ENCODE measurements at regions not wholly inside any gene's neighbourhood (a gene's known extent, or its start where the extent isn't known, plus 50 kb on each side); places are given as distances from the start of the nearest gene placed in this dataset.

GRCh38 chr12:92229381-92229780, 83.7 kb upstream of the BTG1 start:
- TF ChIP-seq CTCF (conservative IDR thresholded peaks at IDR 0.05) (no peak), ZFX (IDR thresholded peaks at IDR 0.05) (no peak)
- no peak overlapping the region for H3K27ac ChIP-seq

- H3K27ac ChIP-seq: no peak overlapping the region
- TF ChIP-seq ZFX (IDR thresholded peaks at IDR 0.05): no peak
- no peak for TF ChIP-seq CTCF (conservative IDR thresholded peaks at IDR 0.05)
Measured at GRCh38 chr12:92226961-92227360, 81.3 kb upstream of the BTG1 start.

GRCh38 chr12:92226071-92226661, 80.5 kb upstream of the BTG1 start:
- H3K27ac ChIP-seq: no peak overlapping the region
- TF ChIP-seq ZFX (IDR thresholded peaks at IDR 0.05) (no peak), CTCF (conservative IDR thresholded peaks at IDR 0.05) (no peak)

- no peak for TF ChIP-seq ZFX (IDR thresholded peaks at IDR 0.05)
- no peak for TF ChIP-seq CTCF (conservative IDR thresholded peaks at IDR 0.05)
Measured at GRCh38 chr12:92224685-92225331, 79.2 kb upstream of the BTG1 start.

GRCh38 chr12:92223481-92223880, 77.8 kb upstream of the BTG1 start:
- no peak for TF ChIP-seq ZFX (IDR thresholded peaks at IDR 0.05)
- TF ChIP-seq CTCF (conservative IDR thresholded peaks at IDR 0.05): no peak
- no peak overlapping the region for H3K27ac ChIP-seq

More at GRCh38 chr12:92224685-92225331, 79.2 kb upstream of the BTG1 start:
- H3K27ac ChIP-seq: no peak overlapping the region

GRCh38 chr12:92221656-92222315, 76.1 kb upstream of the BTG1 start:
- no peak overlapping the region for H3K27ac ChIP-seq
- no peak for TF ChIP-seq CTCF (conservative IDR thresholded peaks at IDR 0.05)
- TF ChIP-seq ZFX (IDR thresholded peaks at IDR 0.05): no peak

GRCh38 chr12:92218394-92219077, 72.9 kb upstream of the BTG1 start:
- TF ChIP-seq ZFX (IDR thresholded peaks at IDR 0.05): no peak
- no peak for TF ChIP-seq CTCF (conservative IDR thresholded peaks at IDR 0.05)
- H3K27ac ChIP-seq: no peak overlapping the region
